PFSK-1 (cell line): ENCODE measurements at regions not wholly inside any gene's neighbourhood (a gene's known extent, or its start where the extent isn't known, plus 50 kb on each side); places are given as distances from the start of the nearest gene placed in this dataset.

Experiments used
- POLR2AphosphoS5 ChIP-seq: IDR thresholded peaks from 2 replicates; pipeline ENCODE4 v1.6.1; 2012; ENCODE audit warnings: low read depth, mild to moderate bottlenecking, control low read depth, low read length, moderate library complexity
- REST ChIP-seq, 2 experiments: IDR thresholded peaks; 2 replicates each; pipeline versions ENCODE4 v1.6.1 to v1.8.0; 2011 to 2012; ENCODE audit warnings: low read depth in 2 of 2, low read length in 2 of 2, control low read depth in 1 of 2, inconsistent platforms in 1 of 2, mild to moderate bottlenecking in 1 of 2, moderate library complexity in 1 of 2; ENCODE audit not compliant: insufficient read depth in 1 of 2
- SIN3A ChIP-seq: IDR thresholded peaks from 2 replicates; pipeline ENCODE4 v1.6.1; 2012; ENCODE audit warnings: mild to moderate bottlenecking, low read length, moderate library complexity, borderline replicate concordance; ENCODE audit not compliant: insufficient read depth
- TAF1 ChIP-seq: IDR thresholded peaks from 2 replicates; pipeline ENCODE4 v1.6.1; 2012; ENCODE audit warnings: low read length, control low read depth, borderline replicate concordance; ENCODE audit not compliant: insufficient read depth

- TF ChIP-seq POLR2AphosphoS5: no peak
- TF ChIP-seq TAF1: no peak
- no peak for TF ChIP-seq SIN3A
- TF ChIP-seq REST (IDR thresholded peaks at IDR 0.05; ENCODE audit: insufficient read depth in 1 of 2, low read depth in 2 of 2, low read length in 2 of 2): no peak
These were observed 223.1 kb upstream of the B3GAT1 start for GRCh38 chr11:134634897-134635831.
